Epithelial cell of proximal tubule (primary cell): ENCODE measurements at regions not wholly inside any gene's neighbourhood (a gene's known extent, or its start where the extent isn't known, plus 50 kb on each side); places are given as distances from the start of the nearest gene placed in this dataset.

Source experiments
- DNase-seq: peaks from one replicate; pipeline ENCODE4 v3.0.0-alpha.2; 2011; ENCODE audit warnings: low read depth
- H3K4me3 ChIP-seq: 2 replicates; pipeline ENCODE4 v1.5.1; 2011; ENCODE audit warnings: low read depth, mild to moderate bottlenecking, low read length
- CTCF ChIP-seq: conservative IDR thresholded peaks from 2 replicates; pipeline ENCODE4 v1.5.1; 2012; ENCODE audit warnings: low read depth, mild to moderate bottlenecking, low read length

GRCh38 chr7:3107228-3107763 is 63.6 kb upstream of the CARD11 start:
- TF ChIP-seq CTCF: no peak
- DNase-seq: no peak
- no peak overlapping the region for H3K4me3 ChIP-seq

- no peak overlapping the region for H3K4me3 ChIP-seq
- TF ChIP-seq CTCF: no peak
- DNase-seq: no peak
Measured at GRCh38 chr7:3107889-3108570, 64.4 kb upstream of the CARD11 start.

GRCh38 chr7:3109311-3109915 is 65.7 kb upstream of the CARD11 start:
- no peak for TF ChIP-seq CTCF
- DNase-seq: no peak
- no peak overlapping the region for H3K4me3 ChIP-seq

GRCh38 chr7:3112479-3113134 is 68.9 kb upstream of the CARD11 start:
- TF ChIP-seq CTCF: no peak
- DNase-seq: no peak
- no peak overlapping the region for H3K4me3 ChIP-seq

GRCh38 chr7:3114917-3115316 is 71.2 kb upstream of the CARD11 start:
- no peak overlapping the region for H3K4me3 ChIP-seq
- DNase-seq: no peak
- no peak for TF ChIP-seq CTCF

GRCh38 chr7:3117081-3117480 is 73.4 kb upstream of the CARD11 start:
- no peak for TF ChIP-seq CTCF
- DNase-seq: no peak
- H3K4me3 ChIP-seq: no peak overlapping the region
